Hematopoietic multipotent progenitor cell treated with erythropoietin and hydrocortisone succinate and interleukin-3 and kit ligand, for 4 days (in vitro differentiated cells): ENCODE measurements at regions not wholly inside any gene's neighbourhood (a gene's known extent, or its start where the extent isn't known, plus 50 kb on each side); places are given as distances from the start of the nearest gene placed in this dataset.

Experiments used
- DNase-seq: peaks from one replicate; pipeline ENCODE4 v3.0.0-alpha.2; 2015

GRCh38 chr5:167155387-167156005, 1135.9 kb upstream of the WWC1 start:
- no peak for DNase-seq

- no peak for DNase-seq
Measured at GRCh38 chr5:167156446-167156845, 1135.0 kb upstream of the WWC1 start.

- no peak for DNase-seq
Measured at GRCh38 chr5:167158588-167158987, 1132.9 kb upstream of the WWC1 start.

GRCh38 chr5:167160388-167160787, 1131.1 kb upstream of the WWC1 start:
- DNase-seq = no peak

- no peak for DNase-seq
Measured at GRCh38 chr5:167166696-167167095, 1124.7 kb upstream of the WWC1 start.

GRCh38 chr5:167167191-167167795, 1124.2 kb upstream of the WWC1 start:
- no peak for DNase-seq

GRCh38 chr5:167168971-167169370, 1122.5 kb upstream of the WWC1 start:
- DNase-seq = no peak

GRCh38 chr5:167171056-167171455, 1120.4 kb upstream of the WWC1 start:
- no peak for DNase-seq

GRCh38 chr5:167177736-167178135, 1113.7 kb upstream of the WWC1 start:
- no peak for DNase-seq

- no peak for DNase-seq
Measured at GRCh38 chr5:167180906-167181305, 1110.5 kb upstream of the WWC1 start.

- DNase-seq = no peak
Measured at GRCh38 chr5:167205881-167206280, 1085.6 kb upstream of the WWC1 start.

GRCh38 chr5:167207081-167207480, 1084.4 kb upstream of the WWC1 start:
- no peak for DNase-seq

- no peak for DNase-seq
Measured at GRCh38 chr5:167208911-167209310, 1082.5 kb upstream of the WWC1 start.

- no peak for DNase-seq
Measured at GRCh38 chr5:167217097-167217743, 1074.2 kb upstream of the WWC1 start.

- DNase-seq = no peak
Measured at GRCh38 chr5:167219298-167219697, 1072.1 kb upstream of the WWC1 start.

GRCh38 chr5:167226386-167226785, 1065.1 kb upstream of the WWC1 start:
- no peak for DNase-seq

GRCh38 chr5:167228134-167228533, 1063.3 kb upstream of the WWC1 start:
- no peak for DNase-seq

- no peak for DNase-seq
Measured at GRCh38 chr5:167229751-167230150, 1061.7 kb upstream of the WWC1 start.

GRCh38 chr5:167230414-167230813, 1061.0 kb upstream of the WWC1 start:
- DNase-seq = no peak

GRCh38 chr5:167232675-167233311, 1058.7 kb upstream of the WWC1 start:
- no peak for DNase-seq

GRCh38 chr5:167233507-167234220, 1057.8 kb upstream of the WWC1 start:
- no peak for DNase-seq

GRCh38 chr5:167241436-167242067, 1049.9 kb upstream of the WWC1 start:
- DNase-seq = no peak

GRCh38 chr5:167242701-167243100, 1048.7 kb upstream of the WWC1 start:
- DNase-seq = no peak
